ENCODE measurements at regions not wholly inside any gene's neighbourhood (a gene's known extent, or its start where the extent isn't known, plus 50 kb on each side); places are given as distances from the start of the nearest gene placed in this dataset.
"Not testable (repeated sequence)": the region's sequence is repeated elsewhere in the genome, so short reads cannot be mapped to it uniquely, and the experiment has no call there.

GRCh38 chr2:131721163-131721562, 193.5 kb downstream of the CCDC74A start:
- TF ChIP-seq CTCF (conservative IDR thresholded peaks at IDR 0.05); ZFX (IDR thresholded peaks at IDR 0.05): not testable (repeated sequence)

All from C4-2B (cell line).